Esophagus muscularis mucosa (tissue), 4 donors: ENCODE measurements at regions not wholly inside any gene's neighbourhood (a gene's known extent, or its start where the extent isn't known, plus 50 kb on each side); places are given as distances from the start of the nearest gene placed in this dataset.
"Not testable (repeated sequence)": the region's sequence is repeated elsewhere in the genome, so short reads cannot be mapped to it uniquely, and the experiment has no call there.

Experiments
- DNase-seq: peaks from one replicate; pipeline ENCODE4 v3.0.0-alpha.2; 2017; ENCODE audit errors: extremely low spot score
- H3K27ac ChIP-seq, 4 donors: fragments of 200-600 bp; sonication (generic); replicated peaks in 1 of 4; 1 replicate in 3 of 4; 2 replicates in 1 of 4; pipeline ENCODE4 v1.5.1; 2016 to 2019; ENCODE audit warnings: mild to moderate bottlenecking in 1 of 4
- H3K27me3 ChIP-seq, 4 donors: fragments of 200-600 bp; sonication (generic); one replicate each; pipeline versions ENCODE4 v1.5.1 to v1.6.0; 2016 to 2019
- H3K36me3 ChIP-seq, 4 donors: fragments of 200-600 bp; sonication (generic); one replicate each; pipeline ENCODE4 v1.5.1; 2016 to 2019
- H3K4me1 ChIP-seq, 4 donors: fragments of 200-600 bp; sonication (generic); one replicate each; pipeline ENCODE4 v1.5.1; 2016 to 2019
- H3K4me3 ChIP-seq, 4 donors: fragments of 200-600 bp; sonication (generic); 1 replicate in 2 of 4; 2 replicates in 2 of 4; pipeline ENCODE4 v1.5.1; 2016 to 2019; ENCODE audit warnings: mild to moderate bottlenecking in 4 of 4, moderate library complexity in 1 of 4
- H3K9me3 ChIP-seq, 4 donors: fragments of 200-600 bp; sonication (generic); 1 replicate in 3 of 4; 2 replicates in 1 of 4; pipeline ENCODE4 v1.5.1; 2016 to 2019
- EP300 ChIP-seq: sonication (generic); formaldehyde crosslinking; IDR thresholded peaks from one replicate; pipeline ENCODE4 v1.6.1; 2017; ENCODE audit warnings: antibody characterized with exemption
- POLR2A ChIP-seq: fragments of 450-650 bp; IDR thresholded peaks from one replicate; pipeline ENCODE4 v1.6.1; 2017; ENCODE audit warnings: antibody characterized with exemption, moderate library complexity, mild to moderate bottlenecking, low read depth
- POLR2AphosphoS5 ChIP-seq, 2 donors: sonication (generic); formaldehyde crosslinking; IDR thresholded peaks; one replicate each; pipeline ENCODE4 v1.6.1; 2017; ENCODE audit warnings: antibody characterized with exemption in 2 of 2
- WGBS: methylation state at CpG from one replicate; pipeline ENCODE4 v1.1.5; 2018; 5-methylcytosine and 5-hydroxymethylcytosine counted together
- intact Hi-C: fragments of 100-400 bp; cut with DNase I; formaldehyde crosslinking; loops from one replicate; pipeline ENCODE4 v1.15.1; 2023
- TF ChIP-seq, protein P1 (sequence below), 3 experiments: fragments of 200-600 bp in 2 of 3; fragments of 450-650 bp in 1 of 3; sonication (generic) in 2 of 3; IDR thresholded peaks; one replicate each; pipeline ENCODE4 v1.5.1; 2017 to 2019; ENCODE audit warnings: antibody characterized with exemption in 3 of 3, mild to moderate bottlenecking in 2 of 3, moderate library complexity in 1 of 3

DNA sequence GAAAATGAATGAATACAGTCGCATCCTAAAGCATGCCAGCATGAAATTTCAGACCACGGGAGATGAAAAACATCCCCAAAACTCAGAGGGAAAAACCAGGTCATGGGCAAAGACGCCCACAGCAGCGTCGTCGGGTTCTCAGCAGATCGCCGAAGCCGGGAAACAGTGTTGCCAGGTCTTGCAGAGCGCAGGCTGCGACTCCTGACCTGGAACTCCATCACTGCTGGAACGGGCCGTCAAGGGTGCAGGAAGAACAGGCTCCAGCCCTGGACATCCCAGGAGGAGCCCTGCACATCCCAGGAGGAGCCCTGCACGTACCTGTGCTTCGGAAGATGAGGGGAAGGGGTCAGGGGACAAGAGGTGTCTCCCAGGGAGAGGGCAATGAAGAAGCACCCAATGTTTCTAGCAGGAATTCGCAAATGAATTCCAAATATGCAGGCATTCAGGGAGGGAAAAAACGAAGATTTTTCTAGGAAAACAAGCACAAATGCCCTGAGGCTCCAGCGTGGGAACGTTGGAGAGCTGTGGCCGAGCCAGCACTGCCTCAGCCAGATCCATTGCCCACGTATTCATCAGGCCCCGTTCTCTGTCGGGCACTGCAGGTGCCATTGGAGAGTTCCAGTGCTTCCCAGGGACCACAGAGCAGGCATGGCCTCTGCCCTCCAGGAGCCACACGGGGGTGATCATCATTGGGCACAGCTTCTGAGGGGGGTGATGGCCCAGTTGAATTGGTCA is 1110.4 kb downstream of the BRD1 start:
- intact Hi-C loops = no loop called here
- WGBS = 77% methylated on average over 24 of the region's 24 CpGs
- DNase-seq = no peak
- Histone ChIP-seq H3K4me3 (no peak overlapping the region), H3K9me3 (peaks cover 0 to 20% (median 10%) of the 10 kb centered on the region in 4 donors), H3K27ac (no peak overlapping the region), H3K4me1 (no peaks in the 10 kb centered on the region), H3K36me3 (no peaks in the 10 kb centered on the region), H3K27me3 (peaks cover 0 to 49% (median 0%) of the 10 kb centered on the region in 4 donors)
- no peak for TF ChIP-seq EP300
- no peak for TF ChIP-seq POLR2AphosphoS5 (IDR thresholded peaks at IDR 0.05)
- TF ChIP-seq, protein P1, sequence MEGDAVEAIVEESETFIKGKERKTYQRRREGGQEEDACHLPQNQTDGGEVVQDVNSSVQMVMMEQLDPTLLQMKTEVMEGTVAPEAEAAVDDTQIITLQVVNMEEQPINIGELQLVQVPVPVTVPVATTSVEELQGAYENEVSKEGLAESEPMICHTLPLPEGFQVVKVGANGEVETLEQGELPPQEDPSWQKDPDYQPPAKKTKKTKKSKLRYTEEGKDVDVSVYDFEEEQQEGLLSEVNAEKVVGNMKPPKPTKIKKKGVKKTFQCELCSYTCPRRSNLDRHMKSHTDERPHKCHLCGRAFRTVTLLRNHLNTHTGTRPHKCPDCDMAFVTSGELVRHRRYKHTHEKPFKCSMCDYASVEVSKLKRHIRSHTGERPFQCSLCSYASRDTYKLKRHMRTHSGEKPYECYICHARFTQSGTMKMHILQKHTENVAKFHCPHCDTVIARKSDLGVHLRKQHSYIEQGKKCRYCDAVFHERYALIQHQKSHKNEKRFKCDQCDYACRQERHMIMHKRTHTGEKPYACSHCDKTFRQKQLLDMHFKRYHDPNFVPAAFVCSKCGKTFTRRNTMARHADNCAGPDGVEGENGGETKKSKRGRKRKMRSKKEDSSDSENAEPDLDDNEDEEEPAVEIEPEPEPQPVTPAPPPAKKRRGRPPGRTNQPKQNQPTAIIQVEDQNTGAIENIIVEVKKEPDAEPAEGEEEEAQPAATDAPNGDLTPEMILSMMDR (IDR thresholded peaks at IDR 0.05) = no peak
- no peak for TF ChIP-seq POLR2A

DNA sequence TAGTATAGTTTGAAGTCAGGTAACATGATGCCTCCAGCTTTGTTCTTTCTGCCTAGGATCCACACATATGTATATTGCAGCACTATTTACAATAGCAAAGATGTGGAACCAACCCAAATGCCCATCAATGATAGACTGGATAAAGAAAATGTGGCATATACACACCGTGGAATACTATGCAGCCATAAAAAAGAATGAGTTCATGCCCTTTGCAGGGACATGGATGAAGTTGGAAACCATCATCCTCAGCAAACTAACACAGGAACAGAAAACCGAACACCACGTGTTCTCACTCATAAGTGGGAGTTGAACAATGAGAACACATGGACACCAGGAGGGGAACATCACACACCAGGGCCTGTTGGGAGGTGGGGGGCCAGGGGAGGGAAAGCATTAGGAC is 1111.5 kb downstream of the BRD1 start:
- H3K4me3 ChIP-seq, H3K27ac ChIP-seq, DNase-seq, H3K36me3 ChIP-seq, intact Hi-C loops, H3K4me1 ChIP-seq: not testable (repeated sequence)
- 90% methylated on average over 3 of the region's 3 CpGs for WGBS
- Histone ChIP-seq H3K9me3 (peaks cover 0 to 18% (median 10%) of the 10 kb centered on the region in 4 donors), H3K27me3 (peaks cover 0 to 47% (median 0%) of the 10 kb centered on the region in 4 donors)

DNA sequence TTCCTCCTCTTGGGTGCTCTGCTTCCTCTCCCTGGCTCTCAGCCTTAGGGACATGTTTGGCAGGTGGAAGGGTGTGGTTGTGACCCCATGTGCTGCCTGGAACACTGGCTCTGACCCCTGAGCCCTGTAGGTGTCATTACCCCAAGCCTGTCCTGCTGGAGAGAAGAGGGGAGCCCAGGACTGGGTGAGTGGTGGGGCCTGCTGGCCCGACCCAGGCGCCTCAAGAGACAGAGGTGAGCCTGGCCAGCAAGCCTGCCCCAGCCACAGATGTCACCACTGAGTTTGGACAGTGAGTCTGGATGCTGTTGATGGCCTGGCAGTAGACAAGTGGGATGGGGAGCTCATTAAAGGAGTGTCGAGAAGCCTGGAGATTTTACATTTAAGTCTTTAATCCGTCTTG is 1112.2 kb downstream of the BRD1 start:
- no peak overlapping the region for H3K27ac ChIP-seq
- intact Hi-C loops = no loop called here
- H3K4me3 ChIP-seq = no peak overlapping the region
- 100% methylated on average over 2 of the region's 4 CpGs for WGBS
- no peaks in the 10 kb centered on the region for H3K4me1 ChIP-seq
- TF ChIP-seq EP300 (no peak), POLR2AphosphoS5 (IDR thresholded peaks at IDR 0.05) (no peak), POLR2A (no peak)
- TF ChIP-seq, protein P1 (IDR thresholded peaks at IDR 0.05) = no peak
- H3K36me3 ChIP-seq = no peaks in the 10 kb centered on the region
- no peak for DNase-seq
- H3K9me3 ChIP-seq = peaks cover 0 to 15% (median 10%) of the 10 kb centered on the region in 4 donors
- H3K27me3 ChIP-seq = peaks cover 0 to 41% (median 0%) of the 10 kb centered on the region in 4 donors

DNA sequence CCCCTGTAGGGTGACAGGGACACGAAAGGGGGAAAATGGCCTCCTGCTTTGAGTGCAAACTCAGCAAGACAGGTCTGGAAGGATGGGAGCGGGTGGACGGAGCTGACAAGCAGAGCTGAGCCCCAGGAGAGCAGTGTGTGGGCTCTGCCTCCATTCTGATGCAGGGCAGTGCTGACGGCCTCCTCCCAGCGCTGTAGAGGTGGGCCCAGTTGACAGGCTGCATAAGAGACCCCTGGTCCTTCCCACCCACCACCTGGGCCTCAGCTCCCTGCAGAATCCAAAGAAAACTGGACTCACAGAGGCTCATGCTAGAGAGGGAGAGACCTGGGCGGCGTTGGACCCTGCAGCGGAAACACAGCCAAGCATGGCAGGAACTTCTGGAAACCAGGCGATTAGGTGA is 1113.4 kb downstream of the BRD1 start:
- H3K9me3 ChIP-seq = peaks cover 0 to 15% (median 10%) of the 10 kb centered on the region in 4 donors
- intact Hi-C loops = no loop called here
- 97% methylated on average over 6 of the region's 9 CpGs for WGBS
- no peak for TF ChIP-seq POLR2AphosphoS5 (IDR thresholded peaks at IDR 0.05)
- TF ChIP-seq, protein P1 (IDR thresholded peaks at IDR 0.05) = no peak
- TF ChIP-seq EP300 = no peak
- no peak for TF ChIP-seq POLR2A
- peaks cover 0 to 33% (median 0%) of the 10 kb centered on the region in 4 donors for H3K27me3 ChIP-seq
- H3K27ac ChIP-seq = no peak overlapping the region
- H3K4me1 ChIP-seq = no peaks in the 10 kb centered on the region
- DNase-seq = no peak
- H3K36me3 ChIP-seq = no peaks in the 10 kb centered on the region
- no peak overlapping the region for H3K4me3 ChIP-seq

DNA sequence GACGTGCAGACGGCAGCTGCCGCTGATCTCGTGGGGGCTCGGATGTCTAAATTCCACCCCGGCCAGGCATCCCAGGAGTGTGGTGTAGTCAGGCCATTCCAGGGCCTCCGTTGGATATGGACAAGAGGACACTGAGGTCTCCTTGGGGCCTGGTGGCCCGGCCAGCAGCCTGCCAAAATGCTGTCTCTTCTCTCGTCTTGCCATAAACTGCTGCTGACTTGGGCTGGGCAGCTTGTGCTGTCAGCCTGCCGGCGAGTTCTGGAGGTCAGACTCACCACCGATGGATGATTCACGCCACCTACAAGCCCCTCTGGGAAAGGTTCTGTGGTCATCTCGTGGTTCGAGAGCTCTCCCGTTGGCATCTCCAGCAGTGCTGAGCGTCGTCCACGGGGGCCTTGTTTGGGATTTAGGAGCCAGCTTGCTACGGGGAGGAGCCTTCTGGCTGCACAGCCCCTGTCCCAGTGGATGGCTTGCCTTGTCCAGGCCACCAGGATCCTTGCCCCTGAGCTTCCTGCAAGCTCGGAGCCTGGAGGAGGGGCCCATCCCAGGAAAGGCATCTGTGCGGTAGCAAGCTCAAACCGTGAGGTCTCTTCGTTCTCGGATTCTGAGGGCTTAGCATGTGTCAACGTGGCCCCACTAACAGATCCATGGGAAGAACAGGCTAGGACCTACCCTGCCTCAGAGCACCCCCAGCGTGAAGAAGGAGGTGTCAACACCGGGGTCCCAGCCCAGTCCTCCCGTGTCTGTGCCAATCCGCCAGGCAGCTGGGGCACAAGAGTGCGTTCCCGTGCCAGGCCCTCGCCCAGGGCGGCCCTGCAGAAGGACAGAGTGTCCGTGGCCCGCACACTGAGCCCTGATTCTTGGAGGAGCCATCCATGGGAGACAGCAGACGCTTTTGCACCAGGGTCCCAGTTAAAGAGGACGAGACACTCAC is 1114.1 kb downstream of the BRD1 start:
- Histone ChIP-seq H3K27me3 (peaks cover 0 to 27% (median 0%) of the 10 kb centered on the region in 4 donors), H3K36me3 (no peaks in the 10 kb centered on the region), H3K4me1 (no peaks in the 10 kb centered on the region), H3K9me3 (peaks cover 0 to 15% (median 10%) of the 10 kb centered on the region in 4 donors), H3K27ac (no peak overlapping the region), H3K4me3 (no peak overlapping the region)
- 82% methylated on average over 18 of the region's 38 CpGs for WGBS
- DNase-seq = no peak
- TF ChIP-seq POLR2AphosphoS5 (IDR thresholded peaks at IDR 0.05) (no peak), POLR2A (no peak)
- TF ChIP-seq, protein P1 (IDR thresholded peaks at IDR 0.05) = no peak
- intact Hi-C loops = no loop called here
